ENCODE measurements at regions not wholly inside any gene's neighbourhood (a gene's known extent, or its start where the extent isn't known, plus 50 kb on each side); places are given as distances from the start of the nearest gene placed in this dataset.

- Histone ChIP-seq H3K4me1 (ENCODE audit: insufficient read depth, low read length) (no peaks in the 10 kb centered on the region), H3F3A (ENCODE audit: low read length, unreplicated experiment) (no peaks in the 10 kb centered on the region), H3K9me2 (replicated peaks; ENCODE audit: low read length) (no peaks in the 10 kb centered on the region), H3K9ac (ENCODE audit: low read length) (no peak overlapping the region), H3K4me2 (ENCODE audit: low read length) (no peak overlapping the region), H3K27me3 (ENCODE audit: low read length) (no peaks in the 10 kb centered on the region), H3K9me3 (ENCODE audit: low read length) (no peaks in the 10 kb centered on the region), H3K36me3 (ENCODE audit: low read depth, low read length) (no peaks in the 10 kb centered on the region), H4K20me1 (ENCODE audit: low read length) (no peaks in the 10 kb centered on the region), H2AFZ (ENCODE audit: low read length) (no peak overlapping the region), H3K79me2 (ENCODE audit: low read length) (no peaks in the 10 kb centered on the region), H3K27ac (ENCODE audit: low read length) (no peak overlapping the region), H3K4me3 (ENCODE audit: low read length) (no peak overlapping the region)
- no peak for ATAC-seq
- intact Hi-C loops (cut with micrococcal nuclease), result no loop called here
- no peak for DNase-seq
- POLR2A ChIA-PET (ENCODE audit: unreplicated experiment), result interaction anchor here (0.6 kb wide), 1 partner anchor 21 kb away, joined by 13 read pairs; no protein-coding TSS in a partner anchor
- no peak for TF ChIP-seq EZH2 (IDR thresholded peaks at IDR 0.05; ENCODE audit: low read length, unreplicated experiment)
- TF ChIP-seq EZH2phosphoT487 (IDR thresholded peaks at IDR 0.05; ENCODE audit: borderline replicate concordance, low read length), result no peak
- no peak for TF ChIP-seq CTCF (conservative IDR thresholded peaks at IDR 0.05; ENCODE audit: low read depth, low read length)
- no TSS peak for BruUV-seq (replicated peaks)
- CTCF ChIA-PET, result no interaction called here
Observed at GRCh38 chr12:68387338-68387737, 55.2 kb upstream of the MDM1 start.

GRCh38 chr12:68389305-68389704 is 57.1 kb upstream of the MDM1 start:
- Histone ChIP-seq H3K79me2 (ENCODE audit: low read length) (no peaks in the 10 kb centered on the region), H3K27ac (ENCODE audit: low read length) (no peak overlapping the region), H3K36me3 (ENCODE audit: low read depth, low read length) (no peaks in the 10 kb centered on the region), H3K27me3 (ENCODE audit: low read length) (no peaks in the 10 kb centered on the region), H3F3A (ENCODE audit: low read length, unreplicated experiment) (no peaks in the 10 kb centered on the region), H3K9me2 (replicated peaks; ENCODE audit: low read length) (no peaks in the 10 kb centered on the region), H3K9me3 (ENCODE audit: low read length) (no peaks in the 10 kb centered on the region), H3K9ac (ENCODE audit: low read length) (no peak overlapping the region), H2AFZ (ENCODE audit: low read length) (no peak overlapping the region), H3K4me1 (ENCODE audit: insufficient read depth, low read length) (no peaks in the 10 kb centered on the region), H4K20me1 (ENCODE audit: low read length) (no peaks in the 10 kb centered on the region), H3K4me2 (ENCODE audit: low read length) (no peak overlapping the region), H3K4me3 (ENCODE audit: low read length) (no peak overlapping the region)
- CTCF ChIA-PET, result no interaction called here
- no peak for ATAC-seq
- intact Hi-C loops (cut with micrococcal nuclease), result no loop called here
- no peak for DNase-seq
- no TSS peak for BruUV-seq (replicated peaks)
- TF ChIP-seq EZH2phosphoT487 (IDR thresholded peaks at IDR 0.05; ENCODE audit: borderline replicate concordance, low read length), result no peak
- no peak for TF ChIP-seq CTCF (conservative IDR thresholded peaks at IDR 0.05; ENCODE audit: low read depth, low read length)
- no peak for TF ChIP-seq EZH2 (IDR thresholded peaks at IDR 0.05; ENCODE audit: low read length, unreplicated experiment)
- POLR2A ChIA-PET (ENCODE audit: unreplicated experiment), result no interaction called here

GRCh38 chr12:68391937-68392336 is 59.8 kb upstream of the MDM1 start:
- intact Hi-C loops (cut with micrococcal nuclease), result no loop called here
- Histone ChIP-seq H3K27ac (ENCODE audit: low read length) (no peak overlapping the region), H3K4me2 (ENCODE audit: low read length) (no peak overlapping the region), H3K9me3 (ENCODE audit: low read length) (no peaks in the 10 kb centered on the region), H3F3A (ENCODE audit: low read length, unreplicated experiment) (no peaks in the 10 kb centered on the region), H3K9me2 (replicated peaks; ENCODE audit: low read length) (no peaks in the 10 kb centered on the region), H3K27me3 (ENCODE audit: low read length) (no peaks in the 10 kb centered on the region), H3K9ac (ENCODE audit: low read length) (no peak overlapping the region), H4K20me1 (ENCODE audit: low read length) (no peaks in the 10 kb centered on the region), H3K79me2 (ENCODE audit: low read length) (no peaks in the 10 kb centered on the region), H3K4me1 (ENCODE audit: insufficient read depth, low read length) (no peaks in the 10 kb centered on the region), H3K36me3 (ENCODE audit: low read depth, low read length) (no peaks in the 10 kb centered on the region), H2AFZ (ENCODE audit: low read length) (no peak overlapping the region), H3K4me3 (ENCODE audit: low read length) (no peak overlapping the region)
- DNase-seq, result no peak
- ChIA-PET POLR2A (ENCODE audit: unreplicated experiment) (no interaction called here), CTCF (interaction anchor here (0.6 kb wide), 1 partner anchor 284 kb away, joined by 3 read pairs; no protein-coding TSS in a partner anchor)
- no TSS peak for BruUV-seq (replicated peaks)
- TF ChIP-seq CTCF (conservative IDR thresholded peaks at IDR 0.05; ENCODE audit: low read depth, low read length) (no peak), EZH2phosphoT487 (IDR thresholded peaks at IDR 0.05; ENCODE audit: borderline replicate concordance, low read length) (no peak), EZH2 (IDR thresholded peaks at IDR 0.05; ENCODE audit: low read length, unreplicated experiment) (no peak)
- no peak for ATAC-seq
